GM12892 (cell line): ENCODE measurements at regions not wholly inside any gene's neighbourhood (a gene's known extent, or its start where the extent isn't known, plus 50 kb on each side); places are given as distances from the start of the nearest gene placed in this dataset.

Experiments used
- DNase-seq: peaks from one replicate; pipeline ENCODE4 v3.0.0; 2011; ENCODE audit not compliant: insufficient read length
- FAIRE-seq: peaks from 2 replicates; lab custom pipeline; 2011; peaks lifted over from hg19 to GRCh38; lab: Jason Lieb, UNC
- POLR2A ChIP-seq: IDR thresholded peaks from 2 replicates; pipeline ENCODE4 v1.6.1; 2011; ENCODE audit warnings: low read depth, low read length, control low read depth
- POLR2AphosphoS5 ChIP-seq: IDR thresholded peaks from 2 replicates; pipeline ENCODE4 v1.6.1; 2011; ENCODE audit warnings: low read depth, low read length, control low read depth
- TAF1 ChIP-seq: IDR thresholded peaks from 2 replicates; pipeline ENCODE4 v1.6.1; 2011; ENCODE audit warnings: low read depth, mild to moderate bottlenecking, control low read depth, low read length, borderline replicate concordance

DNA sequence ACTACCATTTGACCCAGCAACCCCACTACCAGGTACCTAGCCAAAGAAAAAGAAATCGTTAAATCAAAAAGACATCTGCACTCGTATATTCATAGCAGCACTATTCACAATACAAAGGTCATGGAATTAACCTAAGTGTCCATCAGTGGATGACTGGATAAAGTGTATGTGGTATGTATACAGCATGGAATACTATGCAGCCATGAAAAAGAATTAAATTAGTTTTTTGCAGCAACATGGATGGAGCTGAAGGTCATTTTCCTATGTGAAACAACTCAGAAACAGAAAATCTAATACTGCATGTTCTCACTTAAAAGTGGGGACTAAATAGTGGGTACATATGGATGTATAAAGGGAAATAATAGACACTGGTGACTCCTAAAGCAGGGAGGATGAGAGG, 175.2 kb downstream of the ZIC4 start:
- DNase-seq (no peak), FAIRE-seq (no peak)
- TF ChIP-seq TAF1 (no peak), POLR2AphosphoS5 (no peak), POLR2A (no peak)

GRCh38 chr3:147222291-147222690, 184.1 kb downstream of the ZIC4 start:
- TF ChIP-seq TAF1 (no peak), POLR2AphosphoS5 (no peak), POLR2A (no peak)
- FAIRE-seq (peak; percentile 5), DNase-seq (no peak)

- TF ChIP-seq TAF1 (no peak), POLR2A (no peak)
- DNase-seq, result no peak
- no peak for FAIRE-seq
These were observed 187.4 kb downstream of the ZIC4 start for GRCh38 chr3:147218965-147219364.

- TF ChIP-seq TAF1 (no peak), POLR2AphosphoS5 (no peak), POLR2A (no peak)
- no peak for DNase-seq
- no peak for FAIRE-seq
These were observed 190.1 kb downstream of the ZIC4 start for GRCh38 chr3:147216143-147216673.

DNA sequence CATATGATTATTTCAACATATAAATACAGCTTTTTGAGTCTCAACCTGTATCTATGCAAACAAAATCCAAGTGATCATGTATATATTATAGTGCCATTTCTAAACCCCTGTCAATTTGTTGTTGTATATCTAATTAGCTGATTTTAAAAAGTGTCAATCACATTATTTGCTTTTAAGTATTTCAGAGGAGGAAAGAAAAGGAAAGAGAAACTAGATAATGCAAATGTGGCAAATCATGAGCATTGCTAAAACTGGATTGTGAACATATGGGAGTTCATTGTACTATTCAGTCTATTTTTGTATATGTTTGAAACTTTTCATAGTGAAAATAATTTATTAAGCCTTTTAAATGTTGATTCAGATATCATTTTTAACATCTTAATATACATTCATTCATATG, 190.7 kb downstream of the ZIC4 start:
- DNase-seq (no peak), FAIRE-seq (no peak)
- TF ChIP-seq POLR2A (no peak), TAF1 (no peak), POLR2AphosphoS5 (no peak)

GRCh38 chr3:147213633-147214032, 192.7 kb downstream of the ZIC4 start:
- FAIRE-seq, result no peak
- no peak for DNase-seq
- TF ChIP-seq TAF1 (no peak), POLR2AphosphoS5 (no peak), POLR2A (no peak)

GRCh38 chr3:147210676-147211075, 195.7 kb downstream of the ZIC4 start:
- DNase-seq (no peak), FAIRE-seq (no peak)
- no peak for TF ChIP-seq POLR2AphosphoS5
- no peak for TF ChIP-seq TAF1
- no peak for TF ChIP-seq POLR2A

- TF ChIP-seq TAF1, result no peak
- TF ChIP-seq POLR2AphosphoS5, result no peak
- TF ChIP-seq POLR2A, result no peak
- FAIRE-seq (no peak), DNase-seq (no peak)
These were observed 205.3 kb downstream of the ZIC4 start for GRCh38 chr3:147201086-147201485.

DNA sequence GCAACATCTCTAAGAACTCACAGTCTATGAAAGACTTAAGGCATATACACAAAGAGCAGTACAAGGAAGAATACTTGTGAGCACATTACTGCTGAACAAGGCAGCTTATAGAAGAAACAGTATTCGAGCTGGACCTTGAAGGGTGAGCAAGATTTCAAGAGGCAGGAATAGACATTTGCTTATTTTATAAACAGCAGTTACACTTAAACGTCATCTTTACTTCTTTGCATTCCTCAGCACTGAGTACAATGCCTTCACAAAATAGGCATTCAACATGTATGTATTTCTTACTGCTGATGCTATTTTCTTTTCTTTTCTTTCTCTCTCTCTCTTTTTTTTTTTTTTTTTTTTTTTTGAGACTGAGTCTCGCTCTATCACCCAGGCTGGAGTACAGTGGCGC, 205.8 kb downstream of the ZIC4 start:
- FAIRE-seq, result no peak
- no peak for DNase-seq
- no peak for TF ChIP-seq TAF1
- no peak for TF ChIP-seq POLR2A
- TF ChIP-seq POLR2AphosphoS5, result no peak

GRCh38 chr3:147197739-147198138, 208.6 kb downstream of the ZIC4 start:
- TF ChIP-seq POLR2AphosphoS5, result no peak
- no peak for TF ChIP-seq TAF1
- no peak for TF ChIP-seq POLR2A
- DNase-seq (no peak), FAIRE-seq (no peak)

DNA sequence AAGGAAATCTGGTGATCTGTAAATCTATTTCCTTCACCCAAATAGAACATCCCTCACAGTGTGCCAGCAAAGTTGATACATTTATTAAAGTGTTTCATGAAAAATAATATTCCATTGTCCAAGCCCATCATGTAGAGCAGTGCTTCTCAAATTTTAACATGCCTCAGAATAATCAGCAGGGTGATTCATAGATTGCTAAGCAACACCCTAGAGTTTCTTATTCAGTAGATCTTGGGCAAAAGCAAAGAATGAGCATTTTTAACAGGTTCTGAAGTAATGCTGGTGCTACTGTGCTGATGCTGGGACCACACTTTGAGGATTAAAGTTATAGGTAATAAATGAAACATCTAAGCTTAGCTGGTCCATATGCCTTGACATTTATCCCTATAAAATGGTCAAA, 210.5 kb downstream of the ZIC4 start:
- TF ChIP-seq POLR2AphosphoS5 (no peak), TAF1 (no peak), POLR2A (no peak)
- DNase-seq (no peak), FAIRE-seq (no peak)

- TF ChIP-seq POLR2AphosphoS5 (no peak), TAF1 (no peak), POLR2A (no peak)
- DNase-seq, result no peak
- no peak for FAIRE-seq
These were observed 214.5 kb downstream of the ZIC4 start for GRCh38 chr3:147191795-147192385.
